Activated T-cell treated with anti-CD3 and anti-CD28 coated beads, Interleukin-2, amount 50 U/mL, for 1 hour (primary cell): ENCODE measurements at regions not wholly inside any gene's neighbourhood (a gene's known extent, or its start where the extent isn't known, plus 50 kb on each side); places are given as distances from the start of the nearest gene placed in this dataset.
"Not testable (repeated sequence)": the region's sequence is repeated elsewhere in the genome, so short reads cannot be mapped to it uniquely, and the experiment has no call there.

Source experiments
- DNase-seq: peaks from one replicate; pipeline ENCODE4 v3.0.0-alpha.2; 2020

DNA sequence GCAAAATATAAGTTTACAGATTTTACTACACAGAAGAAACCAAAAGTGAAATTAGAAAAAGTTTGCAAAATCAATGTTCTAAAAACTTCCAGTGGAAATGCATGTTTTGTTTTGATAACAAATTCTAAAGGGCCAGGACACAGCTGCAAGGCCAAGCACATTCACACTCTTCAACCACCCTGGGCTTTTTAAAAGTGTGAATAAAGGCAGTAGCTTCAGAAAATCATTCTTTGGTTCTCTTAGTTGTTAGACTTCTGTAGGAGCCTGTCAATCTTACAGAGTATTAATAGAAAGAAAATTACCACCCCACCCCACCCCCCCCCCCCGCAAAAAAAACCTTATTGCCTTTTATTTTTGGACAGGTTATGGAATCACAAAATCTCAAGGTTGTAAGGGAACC, 105.2 kb upstream of the EGLN3 start:
- no peak for DNase-seq

DNA sequence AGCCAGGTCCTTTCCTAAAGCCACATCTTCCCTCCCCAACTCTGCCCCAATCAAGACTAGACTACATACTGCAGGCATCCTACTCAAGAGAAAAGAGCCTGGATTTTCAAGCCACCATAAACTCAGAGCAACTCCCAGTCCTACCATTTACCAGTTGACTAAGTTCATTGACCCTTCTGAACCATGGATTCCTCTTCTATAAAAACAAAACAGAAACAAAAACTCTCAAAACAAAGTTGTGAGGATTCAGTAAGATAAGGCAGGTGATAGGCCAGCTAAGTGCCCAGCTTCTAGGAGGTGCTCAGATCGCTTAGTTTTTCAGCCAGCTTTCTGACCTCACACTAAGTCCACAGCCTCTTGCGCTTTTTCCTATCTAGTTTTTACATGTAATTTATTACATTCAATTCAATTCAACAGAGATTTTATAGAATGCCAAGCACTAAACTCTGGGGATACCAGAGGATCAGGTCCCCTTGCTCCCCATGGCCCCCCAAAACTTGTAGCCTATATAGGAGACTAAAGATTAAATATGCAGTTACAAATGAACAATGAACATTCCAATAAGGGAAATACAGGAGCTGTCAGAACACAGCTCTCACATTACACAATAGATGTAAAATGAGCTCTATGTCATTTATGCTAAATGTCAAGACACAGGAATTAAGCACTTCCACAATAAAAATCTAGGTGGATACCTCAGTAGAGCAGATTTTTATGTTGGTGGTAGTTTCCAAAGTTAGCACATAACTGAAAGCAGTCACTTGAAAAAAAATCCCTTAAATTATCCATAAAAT, 104.5 kb upstream of the EGLN3 start:
- DNase-seq, result no peak

DNA sequence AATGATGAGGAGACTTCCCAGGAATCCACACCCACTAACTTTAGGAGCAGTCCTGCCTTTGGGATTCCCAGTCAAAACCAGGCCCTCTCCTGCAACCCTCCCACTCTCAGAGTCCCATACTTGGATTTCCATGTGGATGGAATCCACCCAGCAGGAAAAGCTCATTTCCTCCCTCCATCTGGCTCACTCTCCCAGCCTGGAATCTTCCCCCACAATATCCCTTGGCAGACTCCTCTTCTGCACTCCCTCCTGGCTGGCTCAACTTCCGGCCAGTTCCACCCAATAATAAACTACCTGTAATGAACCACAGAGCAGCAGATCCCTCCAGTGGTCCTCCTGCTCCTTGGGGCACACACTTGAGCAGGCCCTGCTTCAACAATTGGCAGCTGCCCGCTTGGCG, 102.8 kb upstream of the EGLN3 start:
- DNase-seq, result no peak

DNA sequence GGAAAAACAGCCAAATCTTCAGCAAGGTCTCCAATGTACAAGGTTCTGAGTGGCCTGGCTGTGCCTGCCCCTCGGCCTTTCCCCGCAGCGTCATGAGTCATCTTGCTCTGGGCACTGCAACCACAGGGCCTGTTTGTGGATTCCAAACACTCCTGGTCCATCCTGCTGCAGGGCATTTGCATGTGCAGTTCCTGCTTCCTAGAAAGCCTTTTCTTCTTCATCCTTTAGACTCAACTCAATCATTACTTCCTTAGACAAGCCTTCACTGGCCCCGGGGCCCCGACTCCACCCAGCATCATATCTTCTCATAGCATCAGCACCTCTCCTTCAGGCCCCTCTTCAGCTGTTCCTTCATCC, 101.8 kb upstream of the EGLN3 start:
- DNase-seq, result no peak

DNA sequence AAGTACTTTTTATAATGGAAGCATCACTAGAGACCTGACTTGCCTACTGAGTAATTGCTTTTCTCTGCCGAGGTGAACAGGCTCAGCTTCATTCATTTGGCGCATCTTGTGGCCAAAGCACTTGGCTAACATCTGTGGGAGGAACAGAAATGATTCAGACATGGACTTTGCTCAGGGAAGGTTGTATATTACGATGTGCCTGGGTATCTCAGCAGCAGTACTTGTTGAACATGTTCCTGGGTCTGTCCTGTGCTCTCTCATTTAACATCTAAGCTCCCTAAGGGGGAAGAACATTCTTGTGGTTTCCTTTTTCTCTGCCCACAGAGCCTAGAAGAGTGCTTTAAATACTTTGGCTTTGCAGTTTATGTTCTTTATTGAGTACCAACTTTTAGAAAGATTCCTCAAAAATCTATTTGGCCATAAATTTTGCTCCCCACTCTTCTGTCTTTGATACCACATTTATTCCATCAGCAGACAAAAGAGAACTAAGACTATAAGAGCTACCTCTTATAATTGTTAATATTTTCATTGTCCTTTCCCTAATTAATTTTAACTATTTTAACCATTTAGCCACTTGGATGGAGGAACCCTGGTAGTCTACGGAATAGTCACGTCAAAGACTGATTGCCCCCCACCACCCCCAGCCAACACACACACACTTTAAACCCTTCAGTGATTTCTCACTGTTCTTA, 101.2 kb upstream of the EGLN3 start:
- DNase-seq, result no peak

DNA sequence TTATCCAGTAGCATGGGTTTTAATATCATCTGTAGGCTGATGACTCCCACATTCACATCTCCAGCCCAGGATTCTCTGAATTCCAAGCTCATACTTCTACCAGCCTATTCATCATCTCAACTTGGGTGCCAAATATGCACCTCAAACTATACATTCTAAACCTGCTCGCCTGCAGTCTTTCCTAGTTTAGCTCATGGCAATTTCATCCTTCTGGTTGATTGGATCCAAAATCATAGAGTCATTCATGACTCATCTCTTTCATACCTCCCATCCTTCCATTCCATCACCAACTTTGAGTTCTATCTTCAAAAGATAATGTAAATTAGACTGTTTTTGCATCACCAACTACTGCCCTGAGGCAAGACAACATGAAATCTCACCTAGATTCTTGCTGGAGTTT, 99.7 kb upstream of the EGLN3 start:
- DNase-seq, result no peak

DNA sequence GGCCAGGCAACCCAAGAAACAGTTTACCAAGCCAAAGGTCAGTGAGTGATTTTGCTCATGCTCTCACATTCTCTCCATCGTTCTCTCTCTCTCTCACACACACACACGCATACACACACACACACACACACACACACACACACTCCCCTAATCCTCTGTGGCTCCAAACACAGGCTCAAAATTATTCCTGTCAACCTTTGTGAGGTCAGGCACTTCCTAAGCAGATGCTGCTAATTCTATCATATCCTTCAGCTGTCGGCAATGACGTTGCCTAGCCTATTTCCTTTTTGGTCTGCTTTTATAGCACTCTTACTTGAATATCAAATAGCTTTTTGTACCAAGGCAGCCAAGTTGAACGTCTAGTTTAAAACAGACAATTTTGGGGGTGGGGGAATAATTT, 98.9 kb upstream of the EGLN3 start:
- no peak for DNase-seq

DNA sequence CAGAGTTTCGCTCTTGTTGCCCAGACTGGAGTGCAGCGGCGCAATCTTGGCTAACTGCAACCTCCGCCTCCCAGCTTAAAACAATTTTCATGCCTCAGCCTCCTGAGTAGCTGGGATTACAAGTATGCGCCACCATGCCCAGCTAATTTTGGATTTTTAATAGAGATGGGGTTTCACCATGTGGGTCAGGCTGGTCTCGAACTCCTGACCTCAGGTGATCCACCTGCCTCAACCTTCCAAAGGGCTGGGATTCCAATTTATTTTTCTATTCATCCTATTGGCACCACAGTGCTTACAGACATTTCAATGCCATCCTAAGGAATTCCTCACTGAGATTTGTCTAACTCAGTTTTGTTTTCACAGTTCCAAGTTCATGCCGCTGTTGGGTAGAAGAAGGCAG, 98.3 kb upstream of the EGLN3 start:
- DNase-seq, result not testable (repeated sequence)

DNA sequence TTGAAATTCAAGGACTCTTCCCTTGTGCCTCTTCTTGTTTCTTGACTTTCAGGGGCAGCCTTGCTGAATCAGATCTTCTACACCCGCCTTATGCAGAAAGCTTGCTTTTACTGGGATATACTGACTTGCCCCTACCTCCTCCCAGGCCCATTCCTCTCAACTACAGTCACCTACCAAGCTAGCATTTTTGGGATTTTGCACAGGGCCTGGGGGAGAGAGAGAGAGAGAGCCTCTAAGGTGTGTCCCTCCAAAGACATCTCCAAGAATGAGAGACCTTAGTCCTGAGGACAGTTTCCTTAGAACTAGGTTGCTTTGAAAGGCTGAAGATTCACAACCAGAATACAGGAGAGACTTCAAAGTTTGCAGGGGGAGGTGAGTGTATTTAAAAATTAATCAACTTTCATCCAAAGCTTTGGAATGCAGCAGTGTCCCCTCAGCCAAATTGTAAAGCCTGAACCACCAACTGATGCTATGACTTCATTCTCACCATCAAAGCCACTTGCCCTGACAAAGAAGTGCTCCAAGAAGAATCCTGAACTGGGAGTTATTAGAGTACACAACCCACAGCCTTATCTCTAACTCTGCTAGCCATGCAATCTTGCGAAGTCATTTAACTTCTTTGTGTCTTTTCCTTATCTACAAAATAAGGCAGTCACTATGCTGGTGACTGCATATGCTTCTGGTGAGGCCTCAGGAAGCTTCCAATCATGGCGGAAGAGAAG, 96.1 kb upstream of the EGLN3 start:
- no peak for DNase-seq

DNA sequence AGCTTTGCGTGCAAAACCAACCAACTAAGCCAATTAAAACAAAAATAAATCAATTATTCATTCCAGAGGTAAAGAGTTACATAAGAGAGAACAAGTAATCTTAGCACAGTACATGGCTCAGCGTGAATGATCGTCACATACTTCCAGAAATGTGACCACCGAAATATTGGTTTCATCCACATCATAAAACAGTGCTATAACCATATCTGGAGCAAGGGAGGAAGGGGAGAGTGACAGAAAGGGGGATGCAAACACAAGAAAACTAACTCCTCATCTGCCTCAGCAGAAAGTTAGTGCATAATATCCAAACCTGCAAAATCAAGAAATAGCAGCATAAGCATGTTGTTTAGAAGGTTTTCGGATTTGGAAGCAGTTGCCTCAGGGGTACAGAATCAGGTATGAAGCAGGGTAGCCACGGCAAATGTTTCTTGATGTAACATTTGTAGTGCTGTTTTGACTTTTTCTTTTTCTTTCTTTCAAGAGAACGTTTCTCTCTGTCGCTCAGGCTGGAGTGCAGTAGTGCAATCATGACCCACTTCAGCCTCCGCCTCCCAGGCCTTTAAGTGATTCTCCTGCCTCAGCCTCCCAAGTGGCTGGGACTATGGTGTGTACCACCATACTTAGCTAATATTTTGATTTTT, 93.9 kb upstream of the EGLN3 start:
- DNase-seq, result no peak

DNA sequence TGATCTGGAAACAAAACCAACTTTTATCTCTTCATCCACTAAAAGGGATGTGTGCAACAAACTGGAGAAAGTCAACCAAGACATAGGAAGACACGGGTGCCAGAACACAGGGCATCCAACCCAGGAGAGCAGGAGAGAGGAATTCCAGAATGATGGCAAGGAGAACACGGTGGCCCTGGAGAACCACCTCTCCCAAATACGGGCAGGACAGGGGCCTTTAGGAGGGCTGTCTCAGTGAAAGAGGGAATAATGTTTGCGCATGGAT, 93.4 kb upstream of the EGLN3 start:
- no peak for DNase-seq

DNA sequence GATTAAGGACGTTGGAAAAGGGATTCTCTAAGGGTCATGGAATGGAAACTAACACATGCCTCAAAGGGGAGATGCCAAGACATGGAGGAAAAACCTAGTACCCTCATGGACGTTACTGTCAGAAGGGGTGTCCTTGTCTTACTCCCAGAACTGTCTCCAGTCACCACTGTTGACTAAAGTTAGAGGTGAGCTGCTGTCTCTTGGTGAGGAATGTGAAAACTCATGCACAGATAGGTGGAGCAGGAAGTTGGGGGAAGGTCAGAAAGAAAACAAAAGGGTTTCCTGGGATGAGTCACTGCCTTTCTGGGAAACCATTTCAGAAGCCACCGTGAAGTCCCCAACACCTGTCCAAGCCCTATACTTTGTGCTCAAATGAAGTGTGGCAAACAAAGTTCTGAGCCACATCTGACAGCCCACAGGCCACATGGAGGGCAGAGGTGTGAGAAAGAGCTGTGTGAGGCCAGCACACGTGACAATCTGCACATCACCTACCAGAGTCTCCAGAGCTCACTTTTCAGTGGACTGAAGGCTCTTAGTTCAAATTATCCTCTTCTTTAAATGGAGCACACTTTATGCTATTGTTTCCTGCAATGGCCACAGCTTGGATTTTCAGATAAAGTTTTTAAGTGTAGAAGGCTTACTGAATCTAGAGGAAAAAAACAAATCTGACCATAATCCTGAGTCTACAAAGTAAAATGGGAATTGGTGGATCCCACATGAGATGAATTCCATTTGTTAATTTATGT, 92.9 kb upstream of the EGLN3 start:
- peak; percentile 38 for DNase-seq

DNA sequence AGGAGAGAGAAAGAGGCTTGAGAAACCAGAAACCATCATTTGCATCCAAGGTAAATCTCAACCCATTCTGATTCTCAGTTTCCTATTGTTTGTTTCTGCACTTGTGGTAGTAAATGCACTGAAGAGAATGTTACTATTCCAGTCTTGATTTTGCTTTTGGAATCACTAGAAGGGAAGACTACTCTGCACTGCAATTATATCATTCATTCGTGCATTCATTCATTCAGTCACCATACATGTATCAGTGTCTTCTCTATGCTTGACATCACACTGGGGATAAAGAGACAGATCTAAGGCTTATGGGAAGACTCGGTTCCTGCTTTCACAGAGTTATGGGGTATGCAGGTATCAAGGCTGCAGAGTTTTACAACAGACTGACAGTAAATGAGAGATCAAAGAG, 90.3 kb upstream of the EGLN3 start:
- no peak for DNase-seq

DNA sequence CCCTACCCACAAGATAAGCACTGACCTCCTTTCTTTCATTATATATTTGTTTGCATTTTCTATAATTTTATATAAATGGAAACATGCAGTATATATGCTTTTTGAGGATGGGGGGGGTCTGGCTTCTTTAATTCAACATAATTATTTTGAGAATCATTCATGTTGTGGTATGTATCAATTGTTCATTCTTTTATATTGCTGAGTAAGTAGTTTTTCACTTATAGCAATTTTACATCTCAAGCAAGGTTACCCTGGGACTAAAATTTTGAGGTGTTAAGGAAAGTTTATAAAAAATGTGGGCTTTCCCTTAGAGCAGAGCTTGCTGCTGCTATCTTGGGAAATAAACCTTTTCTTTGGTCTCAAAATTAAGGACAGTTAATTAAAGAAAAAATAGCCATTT, 89.9 kb upstream of the EGLN3 start:
- DNase-seq, result no peak

DNA sequence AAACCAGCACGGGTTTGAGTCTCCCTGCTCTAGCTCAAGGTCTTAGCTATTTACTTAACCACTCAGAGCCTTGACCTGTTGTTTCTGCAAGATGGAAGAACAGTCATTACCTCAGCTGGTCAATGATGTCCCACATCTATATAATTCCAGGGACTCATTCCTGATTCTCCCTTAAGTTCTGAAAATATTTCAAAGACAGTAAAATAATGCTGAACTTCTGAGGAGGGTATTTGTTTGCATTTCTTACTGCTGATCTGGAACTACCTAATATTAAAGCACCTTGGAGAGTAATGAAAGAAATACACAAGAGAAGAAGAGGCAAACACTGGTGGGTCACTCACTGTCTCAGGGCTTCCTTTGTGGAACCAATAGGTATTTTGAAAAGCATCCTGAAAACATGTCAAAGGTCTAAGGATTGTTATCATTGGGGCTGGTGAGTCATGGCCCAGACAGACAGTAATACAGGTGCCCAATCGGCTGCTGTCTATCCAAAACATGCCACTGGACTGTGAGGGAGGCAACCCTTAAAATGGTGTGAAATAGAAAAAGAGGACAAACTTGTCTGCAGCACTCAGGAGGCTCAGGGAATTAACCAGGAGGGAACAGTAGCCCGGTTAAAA, 88.7 kb upstream of the EGLN3 start:
- DNase-seq, result no peak

DNA sequence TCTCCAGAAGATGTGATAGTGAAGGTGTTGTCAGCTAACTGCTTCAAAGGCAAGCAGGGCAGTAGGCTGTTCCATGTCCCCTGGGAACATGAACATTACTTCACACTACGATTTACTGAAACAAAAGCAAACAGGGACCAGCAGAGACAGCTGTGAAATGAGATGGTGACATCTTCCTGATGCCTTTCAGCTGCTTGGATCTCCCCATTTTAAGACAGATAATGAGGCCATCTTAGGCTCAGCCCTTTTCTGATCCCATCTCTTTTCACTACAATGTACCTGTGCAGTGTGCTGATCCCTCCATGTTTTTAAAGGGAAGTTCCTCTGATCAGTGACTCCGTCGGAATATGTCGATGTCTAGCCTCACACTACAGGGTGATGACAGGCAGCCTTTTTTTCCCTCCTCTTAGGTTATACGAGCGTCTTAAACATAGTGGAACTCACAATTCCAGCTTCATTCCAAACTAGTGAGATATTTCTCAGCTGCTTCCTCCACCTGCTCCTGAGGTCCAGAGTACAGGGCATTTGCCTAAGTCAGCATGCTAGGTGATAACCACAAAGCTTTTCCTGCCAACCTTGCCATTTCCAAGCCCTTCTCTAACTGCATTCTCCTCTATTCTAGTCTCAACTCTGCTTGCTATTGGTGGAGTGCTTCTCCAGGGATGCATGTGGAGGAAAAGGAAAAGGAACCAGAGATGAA, 87.6 kb upstream of the EGLN3 start:
- DNase-seq, result no peak

DNA sequence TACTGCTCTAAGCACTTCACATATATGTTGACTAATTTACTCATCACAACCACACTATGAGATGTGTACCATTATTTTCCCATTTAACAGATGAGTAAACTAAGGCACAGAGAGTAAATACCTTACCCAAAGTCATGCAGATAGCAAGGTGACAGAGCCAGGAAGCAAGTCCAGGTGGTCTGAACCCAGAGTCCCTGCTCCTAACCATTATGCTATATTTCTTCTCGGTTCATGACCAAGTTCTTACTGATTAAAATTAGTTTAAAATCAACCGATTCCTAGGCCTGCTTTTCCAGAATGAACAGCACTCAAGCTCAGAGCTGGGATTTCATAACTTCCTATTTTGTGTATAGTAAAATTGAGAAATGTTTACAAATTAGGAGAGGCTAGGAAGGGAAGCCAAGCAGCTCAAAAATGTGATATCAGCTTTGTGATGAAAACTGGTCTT, 85.5 kb upstream of the EGLN3 start:
- no peak for DNase-seq

DNA sequence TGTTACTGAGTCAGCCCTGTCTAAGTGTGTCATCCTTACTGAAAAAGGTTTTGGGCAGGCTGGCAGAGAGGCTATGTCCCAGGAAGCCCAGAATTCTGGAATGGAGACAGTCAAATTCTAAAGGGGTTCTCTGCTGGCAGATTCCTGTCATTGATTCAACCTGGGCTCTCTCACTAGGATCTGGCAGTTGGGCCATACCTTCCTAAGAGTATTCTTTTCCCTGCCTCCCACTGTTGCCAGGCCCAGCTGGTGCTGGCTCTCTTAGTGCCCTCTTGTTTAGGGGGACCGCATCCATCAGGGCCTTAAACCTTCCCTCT, 85.0 kb upstream of the EGLN3 start:
- no peak for DNase-seq

DNA sequence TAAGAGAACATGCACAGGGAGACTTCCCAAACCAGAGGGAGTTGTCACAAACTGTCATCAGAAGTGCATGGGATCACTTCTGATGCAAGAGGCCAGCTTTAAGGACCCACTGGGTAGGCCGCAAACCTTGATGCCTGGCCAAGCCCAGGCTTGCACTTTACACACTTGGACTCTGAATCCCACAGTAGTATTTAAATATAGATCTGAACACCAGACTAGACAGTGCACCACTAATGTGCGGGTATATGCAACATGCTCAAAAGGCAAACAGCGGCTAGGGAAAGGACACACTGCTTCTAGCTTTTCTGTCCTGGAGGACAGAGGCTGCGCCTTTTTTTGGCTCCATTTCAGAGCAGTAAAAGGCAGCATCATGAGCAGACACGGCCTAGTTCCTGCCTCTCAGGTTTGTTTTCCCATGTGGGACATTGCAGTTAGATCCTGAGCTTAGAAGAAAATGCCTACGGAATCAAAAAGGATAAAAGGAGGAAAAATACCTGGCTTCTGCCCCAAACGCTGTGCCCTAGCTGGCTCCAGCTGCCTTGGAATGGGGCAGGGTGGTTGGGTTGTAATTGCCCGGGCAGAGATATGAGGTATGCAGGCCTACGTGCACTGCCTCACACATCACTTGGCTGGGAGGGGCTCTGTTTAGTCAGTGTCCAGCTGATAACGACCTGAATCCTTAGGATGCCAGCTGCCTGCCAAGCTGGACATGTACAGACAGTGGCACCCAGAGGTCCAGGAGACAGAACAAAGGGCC, 84.5 kb upstream of the EGLN3 start:
- DNase-seq, result no peak

DNA sequence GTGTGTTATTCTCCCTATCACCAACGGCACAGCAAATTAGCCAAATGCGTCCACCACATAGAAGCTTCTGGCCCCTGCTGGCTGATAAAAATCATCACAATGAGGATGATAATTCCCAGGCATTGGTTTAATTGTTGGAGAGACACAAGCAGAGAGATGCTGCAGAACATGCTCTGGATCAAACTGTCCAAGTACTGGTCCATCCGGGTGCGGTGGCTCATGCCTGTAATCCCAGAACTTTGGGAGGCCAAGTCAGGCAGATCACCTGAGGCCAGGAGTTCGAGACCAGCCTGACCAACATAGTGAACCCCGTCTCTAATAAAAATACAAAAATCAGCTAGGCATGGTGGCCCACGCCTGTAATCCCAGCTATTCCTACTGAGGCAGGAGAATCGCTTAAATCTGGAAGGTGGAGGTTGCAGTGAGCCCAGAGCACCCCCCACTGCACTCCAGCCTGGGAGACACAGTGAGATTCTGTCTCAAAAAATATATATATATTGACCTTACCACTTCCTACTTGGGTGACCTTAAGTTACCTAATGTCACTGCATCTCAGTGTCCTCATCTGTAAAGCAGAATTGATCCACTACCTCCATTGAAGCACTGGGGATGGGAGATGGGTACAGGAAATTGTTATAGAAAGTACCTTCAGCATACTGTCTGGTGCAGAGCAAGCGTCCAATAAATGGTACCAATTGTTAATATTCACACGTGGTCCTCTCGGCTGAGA, 83.7 kb upstream of the EGLN3 start:
- no peak for DNase-seq

DNA sequence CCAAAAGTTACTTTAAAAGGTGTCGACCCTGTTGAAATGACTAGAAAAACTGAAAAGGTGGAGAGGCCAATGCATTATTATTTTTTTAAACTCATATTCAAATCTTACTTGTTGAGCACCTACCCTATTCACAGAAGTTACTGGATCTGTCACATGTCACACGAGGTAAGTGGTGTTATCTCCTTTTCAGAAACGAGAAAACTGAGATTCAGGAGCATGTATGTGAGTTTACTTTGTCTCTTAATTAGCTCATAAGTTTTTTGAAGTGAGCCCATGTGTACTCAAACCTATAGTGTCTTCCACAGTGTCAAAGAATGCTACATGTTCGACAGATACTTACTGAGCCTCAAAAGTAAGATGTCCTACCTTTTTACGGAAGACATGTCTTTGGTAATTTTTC, 81.8 kb upstream of the EGLN3 start:
- no peak for DNase-seq
